ENCODE measurements at regions not wholly inside any gene's neighbourhood (a gene's known extent, or its start where the extent isn't known, plus 50 kb on each side); places are given as distances from the start of the nearest gene placed in this dataset.

GRCh38 chr1:38455829-38456530 lies 403.6 kb downstream of the RRAGC start:
- no peaks in the 10 kb centered on the region for H3K36me3 ChIP-seq (ENCODE audit: control insufficient read depth in 5 of 5, insufficient read depth in 5 of 5, low read length in 5 of 5)
- no peak overlapping the region for H3K27ac ChIP-seq (ENCODE audit: low read depth, low read length)
- H3K4me1 ChIP-seq (ENCODE audit: control insufficient read depth in 5 of 5, insufficient read depth in 5 of 5, low read length in 5 of 5): no peaks in the 10 kb centered on the region
- no peaks in the 10 kb centered on the region for H3K9me3 ChIP-seq (ENCODE audit: control insufficient read depth in 5 of 5, low read length in 5 of 5)
- no peak overlapping the region for H3K9ac ChIP-seq (ENCODE audit: low read length in 5 of 5)
- H3K4me3 ChIP-seq (ENCODE audit: low read depth in 1 of 5, low read length in 5 of 5): no peak overlapping the region
- peaks cover 0 to 16% (median 12%) of the 10 kb centered on the region in 5 donors for H3K27me3 ChIP-seq (ENCODE audit: control insufficient read depth in 5 of 5, insufficient read depth in 4 of 5, low read length in 5 of 5)

GRCh38 chr1:38454749-38455441 lies 404.7 kb downstream of the RRAGC start:
- Histone ChIP-seq H3K27ac (ENCODE audit: low read depth, low read length) (no peak overlapping the region), H3K9me3 (ENCODE audit: control insufficient read depth in 5 of 5, low read length in 5 of 5) (no peaks in the 10 kb centered on the region), H3K36me3 (ENCODE audit: control insufficient read depth in 5 of 5, insufficient read depth in 5 of 5, low read length in 5 of 5) (no peaks in the 10 kb centered on the region)

GRCh38 chr1:38454236-38454635 lies 405.3 kb downstream of the RRAGC start:
- Histone ChIP-seq H3K27ac (ENCODE audit: low read depth, low read length) (no peak overlapping the region), H3K4me3 (ENCODE audit: low read depth in 1 of 5, low read length in 5 of 5) (no peak overlapping the region), H3K36me3 (ENCODE audit: control insufficient read depth in 5 of 5, insufficient read depth in 5 of 5, low read length in 5 of 5) (no peaks in the 10 kb centered on the region), H3K9ac (ENCODE audit: low read length in 5 of 5) (no peak overlapping the region), H3K4me1 (ENCODE audit: control insufficient read depth in 5 of 5, insufficient read depth in 5 of 5, low read length in 5 of 5) (no peaks in the 10 kb centered on the region), H3K9me3 (ENCODE audit: control insufficient read depth in 5 of 5, low read length in 5 of 5) (no peaks in the 10 kb centered on the region), H3K27me3 (ENCODE audit: control insufficient read depth in 5 of 5, insufficient read depth in 4 of 5, low read length in 5 of 5) (peaks cover 0 to 16% (median 12%) of the 10 kb centered on the region in 5 donors)

More at GRCh38 chr1:38454749-38455441, 404.7 kb downstream of the RRAGC start:
- Histone ChIP-seq H3K4me3 (ENCODE audit: low read depth in 1 of 5, low read length in 5 of 5) (no peak overlapping the region), H3K4me1 (ENCODE audit: control insufficient read depth in 5 of 5, insufficient read depth in 5 of 5, low read length in 5 of 5) (no peaks in the 10 kb centered on the region), H3K27me3 (ENCODE audit: control insufficient read depth in 5 of 5, insufficient read depth in 4 of 5, low read length in 5 of 5) (peaks cover 0 to 16% (median 12%) of the 10 kb centered on the region in 5 donors), H3K9ac (ENCODE audit: low read length in 5 of 5) (no peak overlapping the region)

- H3K9me3 ChIP-seq (ENCODE audit: control insufficient read depth in 5 of 5, low read length in 5 of 5): no peaks in the 10 kb centered on the region
- no peaks in the 10 kb centered on the region for H3K36me3 ChIP-seq (ENCODE audit: control insufficient read depth in 5 of 5, insufficient read depth in 5 of 5, low read length in 5 of 5)
- no peak overlapping the region for H3K9ac ChIP-seq (ENCODE audit: low read length in 5 of 5)
- H3K4me3 ChIP-seq (ENCODE audit: low read depth in 1 of 5, low read length in 5 of 5): no peak overlapping the region
- H3K27me3 ChIP-seq (ENCODE audit: control insufficient read depth in 5 of 5, insufficient read depth in 4 of 5, low read length in 5 of 5): peaks cover 0 to 17% (median 9%) of the 10 kb centered on the region in 5 donors
- H3K27ac ChIP-seq (ENCODE audit: low read depth, low read length): no peak overlapping the region
- H3K4me1 ChIP-seq (ENCODE audit: control insufficient read depth in 5 of 5, insufficient read depth in 5 of 5, low read length in 5 of 5): no peaks in the 10 kb centered on the region
Observed at GRCh38 chr1:38452246-38452645, 405.7 kb upstream of the POU3F1 start.

GRCh38 chr1:38451541-38451993 lies 405.0 kb upstream of the POU3F1 start:
- Histone ChIP-seq H3K4me1 (ENCODE audit: control insufficient read depth in 5 of 5, insufficient read depth in 5 of 5, low read length in 5 of 5) (no peaks in the 10 kb centered on the region), H3K27me3 (ENCODE audit: control insufficient read depth in 5 of 5, insufficient read depth in 4 of 5, low read length in 5 of 5) (peaks cover 0 to 21% (median 3%) of the 10 kb centered on the region in 5 donors), H3K36me3 (ENCODE audit: control insufficient read depth in 5 of 5, insufficient read depth in 5 of 5, low read length in 5 of 5) (no peaks in the 10 kb centered on the region), H3K27ac (ENCODE audit: low read depth, low read length) (no peak overlapping the region), H3K9ac (ENCODE audit: low read length in 5 of 5) (no peak overlapping the region), H3K9me3 (ENCODE audit: control insufficient read depth in 5 of 5, low read length in 5 of 5) (no peaks in the 10 kb centered on the region), H3K4me3 (ENCODE audit: low read depth in 1 of 5, low read length in 5 of 5) (no peak overlapping the region)

- peaks cover 0 to 21% (median 3%) of the 10 kb centered on the region in 5 donors for H3K27me3 ChIP-seq (ENCODE audit: control insufficient read depth in 5 of 5, insufficient read depth in 4 of 5, low read length in 5 of 5)
- H3K4me3 ChIP-seq (ENCODE audit: low read depth in 1 of 5, low read length in 5 of 5): no peak overlapping the region
- H3K9ac ChIP-seq (ENCODE audit: low read length in 5 of 5): no peak overlapping the region
- no peaks in the 10 kb centered on the region for H3K9me3 ChIP-seq (ENCODE audit: control insufficient read depth in 5 of 5, low read length in 5 of 5)
- H3K4me1 ChIP-seq (ENCODE audit: control insufficient read depth in 5 of 5, insufficient read depth in 5 of 5, low read length in 5 of 5): no peaks in the 10 kb centered on the region
- no peaks in the 10 kb centered on the region for H3K36me3 ChIP-seq (ENCODE audit: control insufficient read depth in 5 of 5, insufficient read depth in 5 of 5, low read length in 5 of 5)
- H3K27ac ChIP-seq (ENCODE audit: low read depth, low read length): no peak overlapping the region
Observed at GRCh38 chr1:38448893-38449292, 402.3 kb upstream of the POU3F1 start.

- Histone ChIP-seq H3K36me3 (ENCODE audit: control insufficient read depth in 5 of 5, insufficient read depth in 5 of 5, low read length in 5 of 5) (no peaks in the 10 kb centered on the region), H3K27me3 (ENCODE audit: control insufficient read depth in 5 of 5, insufficient read depth in 4 of 5, low read length in 5 of 5) (peaks cover 0 to 16% (median 3%) of the 10 kb centered on the region in 5 donors), H3K27ac (ENCODE audit: low read depth, low read length) (no peak overlapping the region), H3K9me3 (ENCODE audit: control insufficient read depth in 5 of 5, low read length in 5 of 5) (peaks cover 0 to under 1% (median 0%) of the 10 kb centered on the region in 5 donors), H3K4me1 (ENCODE audit: control insufficient read depth in 5 of 5, insufficient read depth in 5 of 5, low read length in 5 of 5) (no peaks in the 10 kb centered on the region), H3K4me3 (ENCODE audit: low read depth in 1 of 5, low read length in 5 of 5) (no peak overlapping the region), H3K9ac (ENCODE audit: low read length in 5 of 5) (no peak overlapping the region)
Observed at GRCh38 chr1:38446936-38447335, 400.3 kb upstream of the POU3F1 start.

GRCh38 chr1:38444770-38445442 lies 398.3 kb upstream of the POU3F1 start:
- no peak overlapping the region for H3K9ac ChIP-seq (ENCODE audit: low read length in 5 of 5)
- H3K4me3 ChIP-seq (ENCODE audit: low read depth in 1 of 5, low read length in 5 of 5): no peak overlapping the region
- no peaks in the 10 kb centered on the region for H3K4me1 ChIP-seq (ENCODE audit: control insufficient read depth in 5 of 5, insufficient read depth in 5 of 5, low read length in 5 of 5)
- peaks cover 0 to 16% (median 3%) of the 10 kb centered on the region in 5 donors for H3K27me3 ChIP-seq (ENCODE audit: control insufficient read depth in 5 of 5, insufficient read depth in 4 of 5, low read length in 5 of 5)
- no peak overlapping the region for H3K27ac ChIP-seq (ENCODE audit: low read depth, low read length)
- no peaks in the 10 kb centered on the region for H3K36me3 ChIP-seq (ENCODE audit: control insufficient read depth in 5 of 5, insufficient read depth in 5 of 5, low read length in 5 of 5)
- H3K9me3 ChIP-seq (ENCODE audit: control insufficient read depth in 5 of 5, low read length in 5 of 5): peaks cover 5 to 17% (median 11%) of the 10 kb centered on the region in 5 donors

- Histone ChIP-seq H3K36me3 (ENCODE audit: control insufficient read depth in 5 of 5, insufficient read depth in 5 of 5, low read length in 5 of 5) (no peaks in the 10 kb centered on the region), H3K27ac (ENCODE audit: low read depth, low read length) (no peak overlapping the region), H3K4me3 (ENCODE audit: low read depth in 1 of 5, low read length in 5 of 5) (no peak overlapping the region), H3K4me1 (ENCODE audit: control insufficient read depth in 5 of 5, insufficient read depth in 5 of 5, low read length in 5 of 5) (no peaks in the 10 kb centered on the region), H3K27me3 (ENCODE audit: control insufficient read depth in 5 of 5, insufficient read depth in 4 of 5, low read length in 5 of 5) (peaks cover 0 to 16% (median 3%) of the 10 kb centered on the region in 5 donors), H3K9ac (ENCODE audit: low read length in 5 of 5) (no peak overlapping the region), H3K9me3 (ENCODE audit: control insufficient read depth in 5 of 5, low read length in 5 of 5) (peaks cover 5 to 17% (median 11%) of the 10 kb centered on the region in 5 donors)
Observed at GRCh38 chr1:38444311-38444710, 397.7 kb upstream of the POU3F1 start.

- Histone ChIP-seq H3K9ac (ENCODE audit: low read length in 5 of 5) (no peak overlapping the region), H3K36me3 (ENCODE audit: control insufficient read depth in 5 of 5, insufficient read depth in 5 of 5, low read length in 5 of 5) (no peaks in the 10 kb centered on the region), H3K4me1 (ENCODE audit: control insufficient read depth in 5 of 5, insufficient read depth in 5 of 5, low read length in 5 of 5) (no peaks in the 10 kb centered on the region), H3K27me3 (ENCODE audit: control insufficient read depth in 5 of 5, insufficient read depth in 4 of 5, low read length in 5 of 5) (peaks cover 0 to 8% (median 0%) of the 10 kb centered on the region in 5 donors), H3K27ac (ENCODE audit: low read depth, low read length) (no peak overlapping the region), H3K9me3 (ENCODE audit: control insufficient read depth in 5 of 5, low read length in 5 of 5) (peaks cover 5 to 17% (median 11%) of the 10 kb centered on the region in 5 donors), H3K4me3 (ENCODE audit: low read depth in 1 of 5, low read length in 5 of 5) (no peak overlapping the region)
Observed at GRCh38 chr1:38440402-38440801, 393.8 kb upstream of the POU3F1 start.

Data from subcutaneous abdominal adipose tissue (tissue), 5 donors.